ENCODE measurements at regions not wholly inside any gene's neighbourhood (a gene's known extent, or its start where the extent isn't known, plus 50 kb on each side); places are given as distances from the start of the nearest gene placed in this dataset.

DNA sequence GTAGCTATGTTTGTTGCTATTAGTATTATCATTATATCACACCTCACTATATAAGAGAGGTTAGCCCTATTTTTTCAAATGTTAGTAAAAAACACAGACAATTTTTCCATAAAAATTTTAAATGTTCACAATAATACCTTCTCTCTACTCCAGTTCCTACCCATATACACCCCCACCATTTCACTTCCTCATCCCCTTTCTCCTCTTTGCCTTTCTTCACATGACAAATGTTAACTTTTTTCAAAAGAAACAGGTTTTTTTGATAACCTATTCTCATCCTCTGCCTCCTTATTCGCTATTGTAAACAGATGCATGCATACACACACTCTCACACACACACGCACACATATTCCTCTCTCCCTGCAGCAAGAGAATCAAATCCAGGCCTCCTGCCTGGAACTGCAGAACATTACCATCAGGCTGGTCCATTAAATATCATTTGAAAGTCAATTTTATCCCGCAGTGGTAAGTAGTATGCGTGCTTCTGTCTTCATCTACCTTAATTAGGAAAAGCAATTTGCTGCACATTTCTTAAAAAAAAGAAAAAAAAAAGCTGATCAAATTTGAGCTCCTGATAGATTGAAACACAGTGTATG lies 55.5 kb downstream of the MID1IP1 start:
- no peak for DNase-seq (ENCODE audit: extremely low read depth, low read depth)

DNA sequence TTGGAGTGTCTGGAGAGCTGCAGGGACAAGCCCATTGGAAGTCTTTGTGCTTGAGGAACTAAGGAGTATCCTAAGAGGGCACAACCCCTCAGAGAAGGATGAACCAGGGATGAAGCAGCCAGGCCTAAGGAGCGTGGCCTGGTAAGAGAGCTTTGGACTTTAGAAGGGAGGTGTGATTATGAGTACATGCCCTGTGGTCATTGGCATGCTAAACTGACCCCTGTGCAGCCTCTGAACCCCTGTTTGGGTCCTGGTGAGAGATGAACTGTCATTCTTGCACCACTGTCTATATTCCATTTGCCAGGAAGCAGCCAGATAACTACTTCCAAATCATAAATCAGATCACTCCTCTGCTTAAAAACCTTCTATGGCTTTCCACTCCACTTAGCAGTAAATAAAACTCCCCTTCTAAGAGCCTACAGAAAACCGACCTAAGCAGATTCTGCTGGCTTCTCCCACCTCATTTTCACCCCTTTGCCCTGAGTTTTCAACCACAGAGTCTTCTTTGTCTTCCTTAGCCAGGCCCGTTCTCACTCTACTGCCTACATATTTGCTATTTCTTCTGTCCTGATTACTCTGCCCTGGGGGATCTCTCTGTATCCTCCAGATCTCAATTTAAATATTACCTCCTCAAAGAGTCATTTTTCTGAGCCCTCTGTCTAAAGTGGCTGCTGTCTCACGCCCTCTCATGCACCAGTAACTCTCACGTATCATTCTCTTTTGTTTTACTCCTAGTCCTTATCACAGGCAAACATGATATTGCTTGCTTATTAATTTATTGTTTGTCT lies 56.7 kb downstream of the MID1IP1 start:
- DNase-seq (ENCODE audit: extremely low read depth, low read depth), result no peak

DNA sequence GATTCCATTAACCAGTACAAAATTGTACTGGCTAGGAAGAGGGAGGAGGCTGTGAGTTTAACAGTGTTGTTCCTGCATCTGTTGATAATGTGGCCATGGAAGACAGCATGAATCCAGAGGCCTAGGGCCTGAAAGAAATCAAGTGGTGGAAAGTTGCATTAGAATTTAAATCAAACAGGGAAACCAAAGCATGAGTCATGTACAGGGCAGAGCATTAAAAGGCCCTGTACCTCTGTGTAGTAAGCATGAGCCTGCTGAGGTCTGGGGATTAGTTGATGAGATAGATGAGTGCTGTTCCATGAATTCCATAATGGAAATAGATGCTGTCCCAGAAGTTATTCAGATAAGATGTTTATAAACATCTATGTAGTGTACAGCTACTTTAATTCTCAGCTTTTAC lies 58.3 kb downstream of the MID1IP1 start:
- no peak for DNase-seq (ENCODE audit: extremely low read depth, low read depth)

DNA sequence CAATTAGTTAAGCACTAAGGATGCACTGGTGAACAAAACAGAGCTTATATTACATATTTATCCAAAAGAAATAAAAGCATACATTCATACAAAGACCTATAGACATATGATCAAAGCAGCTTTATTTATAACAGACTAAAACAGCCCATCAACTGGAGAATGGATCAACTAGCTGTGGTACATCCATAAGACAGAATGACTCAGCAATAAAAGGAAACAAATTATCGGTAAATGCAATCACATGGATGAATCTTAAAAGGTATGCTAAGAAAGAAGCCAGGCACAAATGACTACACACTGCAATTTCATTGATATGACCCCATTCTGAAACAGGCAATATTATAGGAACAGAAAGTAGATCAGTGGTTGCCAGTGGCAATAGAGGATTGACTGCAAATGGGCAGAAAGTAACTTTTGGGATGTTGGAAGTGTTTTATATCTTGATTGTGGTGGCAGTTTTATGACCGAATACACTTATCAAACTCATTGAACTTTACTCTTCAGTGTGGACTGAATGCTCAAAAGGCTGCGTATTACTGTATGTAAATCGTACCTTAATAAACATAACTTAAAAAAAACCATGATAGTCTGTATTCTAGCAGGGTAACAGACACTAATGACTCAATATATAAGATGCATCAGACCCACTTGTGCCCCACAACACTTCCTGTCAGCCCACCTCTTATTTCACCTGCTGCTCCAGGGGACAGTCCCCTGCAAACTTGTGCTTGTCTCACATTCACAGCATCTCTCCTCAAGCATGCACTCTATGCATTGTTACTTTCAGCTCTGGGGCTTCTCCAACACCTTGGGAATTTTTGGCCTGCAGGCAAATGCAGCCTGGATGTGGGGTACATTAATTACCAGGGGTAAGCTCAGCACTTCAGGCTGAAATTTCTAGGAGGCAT lies 59.1 kb downstream of the MID1IP1 start:
- no peak for DNase-seq (ENCODE audit: extremely low read depth, low read depth)

DNA sequence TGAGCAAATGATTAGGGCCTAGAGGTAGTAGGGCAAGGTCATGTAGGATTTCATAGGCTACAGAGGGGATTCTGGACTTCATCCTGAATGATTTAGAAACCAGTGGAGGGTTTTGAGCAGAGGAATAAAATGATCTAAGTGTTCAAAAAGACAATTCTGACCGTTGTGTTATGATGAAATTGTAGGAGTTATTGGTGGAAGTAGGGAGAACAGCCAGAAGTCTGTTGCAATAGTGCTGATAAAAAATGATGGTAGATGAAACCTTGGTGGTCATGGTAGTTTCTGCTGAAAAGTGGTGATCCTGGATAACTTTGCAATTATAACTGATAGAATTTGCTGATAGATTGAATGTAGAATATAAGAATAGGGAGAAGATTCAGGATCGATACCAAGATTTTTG lies 60.2 kb downstream of the MID1IP1 start:
- no peak for DNase-seq (ENCODE audit: extremely low read depth, low read depth)

DNA sequence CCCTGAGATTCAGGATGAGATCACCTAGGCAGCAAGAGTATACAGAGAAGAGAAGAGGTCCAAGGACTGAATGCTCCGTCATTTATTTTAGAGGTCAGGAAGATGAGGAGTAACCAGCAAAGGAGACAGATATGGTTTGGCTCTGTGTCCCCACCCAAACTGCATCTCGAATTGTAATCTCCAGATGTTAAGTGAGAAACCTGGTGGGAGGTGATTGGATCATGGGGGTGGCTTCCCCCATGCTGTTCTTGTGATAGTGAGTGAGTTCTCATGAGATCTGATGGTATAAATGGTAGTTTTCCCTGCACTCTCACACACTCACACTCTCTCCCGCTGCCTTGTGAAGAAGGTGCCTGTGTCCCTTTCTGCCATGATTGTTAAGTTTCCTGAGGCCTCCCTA lies 60.8 kb downstream of the MID1IP1 start:
- DNase-seq (ENCODE audit: extremely low read depth, low read depth), result no peak

DNA sequence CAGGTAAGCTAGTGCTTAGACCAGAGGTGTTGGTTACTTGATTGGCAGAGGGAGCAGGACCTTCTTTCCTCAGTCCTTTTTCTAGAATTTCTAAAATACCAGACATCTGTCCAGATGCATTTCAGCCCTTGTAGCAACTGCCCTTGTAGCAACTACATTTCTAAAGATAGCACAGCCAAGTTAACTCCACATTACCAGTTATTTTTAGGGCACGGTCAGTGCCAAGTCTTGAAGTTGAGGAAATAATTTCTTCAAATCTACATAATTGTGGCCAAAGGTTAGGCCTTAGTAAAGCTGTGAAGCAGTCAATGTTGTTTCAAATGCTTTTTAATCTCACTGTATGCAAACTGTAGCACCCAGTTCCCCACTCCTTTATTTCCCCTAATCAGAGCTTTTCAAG lies 62.9 kb downstream of the MID1IP1 start:
- DNase-seq (ENCODE audit: extremely low read depth, low read depth), result no peak

DNA sequence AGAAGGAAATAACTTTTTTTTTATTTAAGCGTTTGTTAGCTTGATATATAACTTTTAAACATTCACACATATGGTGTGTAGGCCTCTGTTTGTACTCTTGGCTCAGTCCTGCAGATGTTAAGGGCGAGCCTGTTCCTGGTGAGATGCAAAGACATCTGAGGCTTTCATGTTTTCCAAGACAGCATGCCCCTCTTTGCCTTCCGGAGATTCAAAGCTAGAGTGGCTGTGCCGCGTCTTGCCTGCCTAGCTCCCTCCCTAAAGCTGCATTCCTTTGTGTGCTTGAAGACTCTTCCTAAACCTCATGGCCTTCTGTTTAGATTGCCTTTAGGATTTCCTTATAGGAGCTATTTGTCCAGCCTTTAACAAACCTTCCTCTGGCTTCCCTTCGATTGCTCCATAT lies 67.1 kb downstream of the MID1IP1 start:
- no peak for DNase-seq (ENCODE audit: extremely low read depth, low read depth)

DNA sequence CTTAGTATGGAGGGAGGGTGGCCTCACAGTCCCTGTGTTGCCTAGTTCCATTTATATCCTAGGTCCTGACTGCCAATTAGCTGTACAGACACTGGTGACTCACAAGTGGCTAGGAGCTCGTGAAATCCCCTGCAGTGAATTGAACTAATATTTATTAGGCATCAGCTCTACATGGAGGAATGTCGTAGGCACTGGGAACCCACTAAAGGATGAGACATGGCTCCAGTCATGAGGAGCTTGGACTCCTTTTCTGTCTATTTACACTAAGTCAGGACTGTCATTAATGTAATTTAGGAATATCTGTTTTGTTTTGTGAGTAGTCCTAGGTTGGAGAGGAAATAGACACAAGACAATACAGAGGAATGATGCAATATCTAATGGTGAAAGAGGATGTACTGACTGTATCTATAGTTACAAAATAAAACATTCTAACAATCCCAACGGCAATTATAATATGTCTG lies 67.7 kb downstream of the MID1IP1 start:
- DNase-seq (ENCODE audit: extremely low read depth, low read depth), result no peak

DNA sequence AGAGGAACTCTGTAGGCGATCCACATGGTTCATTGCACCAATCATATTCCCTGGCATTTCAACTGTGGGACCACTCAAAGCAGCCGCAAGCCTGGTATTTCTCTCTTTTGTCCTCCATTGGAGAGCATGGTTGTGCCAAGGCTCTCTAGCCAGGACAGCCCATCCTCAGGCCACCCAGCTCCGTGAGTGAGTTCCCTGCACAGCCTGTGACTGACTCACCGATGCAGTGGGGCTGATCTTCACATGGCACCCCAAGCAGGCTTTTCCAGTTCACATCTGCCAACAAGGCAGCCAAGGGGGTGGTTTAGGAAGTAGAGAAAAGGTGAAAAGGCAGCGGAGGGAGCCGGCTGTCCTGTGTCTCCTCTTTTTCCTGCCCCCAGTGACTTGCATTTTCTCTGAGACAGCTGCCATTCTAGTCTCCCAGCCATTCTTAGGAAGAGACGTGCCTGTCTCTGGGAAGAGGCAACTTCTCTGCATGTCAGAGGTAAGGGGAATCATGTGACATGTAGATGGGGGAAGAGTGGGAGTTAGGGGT lies 69.2 kb downstream of the MID1IP1 start:
- DNase-seq (ENCODE audit: extremely low read depth, low read depth), result no peak

DNA sequence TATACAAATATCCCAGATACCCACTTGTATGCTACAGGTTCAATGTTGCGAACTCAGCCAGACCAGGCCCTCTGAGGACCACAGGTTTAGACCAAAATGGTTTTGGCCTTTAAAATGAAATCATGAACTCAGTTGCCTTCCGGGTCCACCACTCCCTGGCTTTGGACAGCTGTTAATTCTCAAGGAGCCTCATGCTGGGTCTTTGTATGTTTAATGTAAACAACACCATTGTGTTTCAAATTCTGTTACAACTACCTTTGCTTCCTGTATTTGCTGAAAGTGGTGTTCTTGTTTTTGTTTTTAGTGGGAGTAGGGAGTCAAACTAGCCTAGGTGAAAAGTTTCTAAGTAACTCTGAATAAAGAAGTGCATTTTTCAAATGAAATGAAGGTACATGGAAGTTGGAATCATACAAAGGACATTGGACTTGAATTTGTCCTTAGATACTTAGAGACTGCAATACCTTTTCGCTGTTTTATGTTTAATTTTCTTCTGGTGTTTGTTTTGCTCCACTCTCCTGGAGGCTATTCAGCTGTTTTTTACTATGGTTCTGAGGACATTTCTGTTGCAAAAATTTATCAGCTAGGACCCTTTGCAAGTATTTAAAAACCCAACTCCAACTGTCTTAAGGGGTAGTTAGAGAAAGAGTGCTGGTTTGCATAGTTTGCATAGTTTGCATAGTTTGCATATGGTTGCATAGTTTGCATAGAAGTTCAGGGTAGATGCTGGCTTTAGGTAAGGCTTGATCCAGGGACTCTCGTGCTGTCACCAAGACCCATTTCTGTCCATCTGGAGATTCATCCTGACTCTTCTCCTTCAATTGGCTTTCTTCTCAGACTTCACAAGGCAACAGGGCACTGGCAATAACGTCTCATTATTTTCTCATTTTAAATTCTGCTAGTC lies 70.1 kb downstream of the MID1IP1 start:
- no peak for DNase-seq (ENCODE audit: extremely low read depth, low read depth)

DNA sequence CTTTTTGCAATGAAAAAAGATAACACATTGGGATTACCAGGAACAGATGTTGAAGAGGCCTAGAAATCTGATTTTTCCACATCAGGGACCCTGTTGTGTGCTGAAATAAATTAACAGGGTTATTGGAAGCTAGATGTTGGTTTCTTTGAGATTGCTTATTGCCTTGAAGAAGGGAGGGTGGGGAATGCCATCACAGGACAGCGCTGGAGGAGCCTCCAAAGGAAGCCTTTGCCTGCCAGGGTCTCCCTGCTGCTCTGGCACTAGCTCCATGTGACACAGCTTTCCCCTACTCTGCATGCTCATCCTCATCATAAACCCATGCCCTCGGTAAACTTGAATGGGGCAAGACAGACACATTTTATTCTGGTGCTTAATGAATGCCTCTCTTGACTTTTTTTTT lies 76.1 kb downstream of the MID1IP1 start:
- no peak for DNase-seq (ENCODE audit: extremely low read depth, low read depth)

DNA sequence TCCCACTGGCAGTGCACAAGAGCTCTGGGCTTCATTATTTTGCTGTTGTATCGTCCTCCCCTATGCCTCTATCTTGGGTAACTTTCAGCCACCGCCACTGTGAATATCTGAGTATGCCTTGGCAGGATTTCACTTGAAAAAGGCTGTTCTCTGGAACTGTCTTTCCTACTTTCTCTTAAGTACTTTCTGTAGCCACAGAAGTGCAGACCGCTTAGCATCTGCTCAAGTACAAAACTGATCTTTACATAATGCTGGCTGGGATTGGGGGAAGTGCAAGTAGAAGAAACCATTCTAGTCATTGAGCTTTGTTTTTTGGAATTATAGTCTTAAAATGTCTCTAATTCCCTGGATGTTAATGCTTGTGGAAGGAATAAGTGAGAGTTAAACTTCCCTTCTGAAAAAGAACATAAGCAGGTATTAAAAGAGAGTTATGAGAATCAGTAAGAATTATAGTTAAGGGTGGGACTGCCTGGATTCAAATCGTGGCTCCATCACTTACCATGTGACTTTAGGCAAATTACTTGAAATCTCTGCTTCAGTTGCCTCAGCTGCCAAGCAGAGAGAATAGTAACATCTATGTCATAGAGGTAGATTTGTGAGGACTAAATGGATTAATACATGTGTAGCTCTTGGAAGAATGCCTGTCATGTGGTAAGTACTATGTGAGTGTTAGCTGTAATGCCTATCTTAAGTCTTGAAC lies 77.5 kb downstream of the MID1IP1 start:
- DNase-seq (ENCODE audit: extremely low read depth, low read depth), result no peak

DNA sequence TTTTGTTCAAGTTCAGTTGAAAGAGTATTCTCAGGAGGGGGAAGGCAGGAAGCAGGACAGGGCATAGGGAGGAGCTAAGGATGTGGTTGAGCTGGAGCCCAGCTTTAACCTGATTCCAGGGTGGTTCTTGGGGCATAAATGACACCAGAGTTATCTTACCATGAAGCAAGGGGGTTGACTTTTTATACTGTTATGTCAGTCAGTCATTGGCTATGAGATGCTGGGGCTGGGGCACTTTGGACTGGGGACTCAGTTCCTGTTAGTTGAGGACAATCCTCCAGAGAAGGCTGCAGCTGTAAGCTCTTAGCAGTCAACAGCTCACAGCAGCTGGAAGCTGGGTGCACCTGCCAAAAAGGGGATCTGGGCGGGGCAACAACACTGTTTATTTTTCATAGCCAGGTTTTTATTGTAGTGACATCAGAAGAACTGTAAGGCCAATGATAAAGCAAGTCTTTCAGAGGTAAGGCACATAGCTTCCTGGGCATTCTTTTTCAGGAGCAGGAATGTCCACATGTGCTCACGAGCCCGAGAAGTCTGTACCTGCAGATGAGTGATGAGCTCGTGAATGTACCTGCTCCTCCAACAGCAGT lies 78.5 kb downstream of the MID1IP1 start:
- no peak for DNase-seq (ENCODE audit: extremely low read depth, low read depth)

DNA sequence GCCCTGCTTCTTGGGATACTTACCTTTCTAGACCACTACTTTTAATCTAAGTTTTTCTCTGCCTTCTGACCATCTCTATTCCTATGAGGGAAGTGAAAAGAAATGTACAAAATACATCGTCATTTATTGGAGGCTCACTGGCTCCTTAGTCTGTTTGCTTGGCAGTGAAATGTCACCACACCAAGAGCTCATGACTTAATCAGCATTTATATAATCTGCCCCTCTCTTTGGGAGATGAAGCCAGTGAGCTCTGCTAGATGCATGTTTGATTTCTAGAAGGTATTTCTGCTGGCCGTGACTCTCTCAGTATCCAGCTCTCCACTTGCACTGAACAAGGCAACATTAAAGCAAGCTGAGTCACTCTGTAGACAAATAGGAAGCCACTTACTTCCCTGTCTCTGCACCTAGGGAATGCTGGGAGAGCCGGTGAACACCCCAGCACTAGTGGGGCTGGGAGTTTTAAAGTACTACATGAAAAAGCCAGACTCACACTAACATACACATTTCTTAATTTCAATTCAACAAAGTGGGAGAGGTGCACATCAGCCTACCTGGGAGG lies 79.1 kb downstream of the MID1IP1 start:
- DNase-seq (ENCODE audit: extremely low read depth, low read depth), result peak; percentile 13

DNA sequence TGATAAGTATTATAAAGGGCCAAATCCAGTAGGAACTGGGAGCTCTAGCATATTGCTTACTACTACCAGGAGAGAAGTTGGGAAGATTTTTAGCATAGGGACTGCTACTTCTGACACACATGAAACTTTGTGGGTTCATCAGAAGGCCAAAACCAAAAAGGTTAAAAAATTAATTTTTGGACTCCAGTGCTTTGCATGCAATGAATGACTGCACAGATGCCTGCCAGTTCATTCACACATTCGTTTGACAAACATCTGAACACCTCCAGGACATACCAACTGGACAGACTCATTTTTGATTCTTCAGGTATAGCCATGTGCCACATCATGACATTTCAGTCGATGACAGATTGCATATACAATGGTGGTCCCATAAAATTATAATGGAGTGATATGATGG lies 79.8 kb downstream of the MID1IP1 start:
- no peak for DNase-seq (ENCODE audit: extremely low read depth, low read depth)

DNA sequence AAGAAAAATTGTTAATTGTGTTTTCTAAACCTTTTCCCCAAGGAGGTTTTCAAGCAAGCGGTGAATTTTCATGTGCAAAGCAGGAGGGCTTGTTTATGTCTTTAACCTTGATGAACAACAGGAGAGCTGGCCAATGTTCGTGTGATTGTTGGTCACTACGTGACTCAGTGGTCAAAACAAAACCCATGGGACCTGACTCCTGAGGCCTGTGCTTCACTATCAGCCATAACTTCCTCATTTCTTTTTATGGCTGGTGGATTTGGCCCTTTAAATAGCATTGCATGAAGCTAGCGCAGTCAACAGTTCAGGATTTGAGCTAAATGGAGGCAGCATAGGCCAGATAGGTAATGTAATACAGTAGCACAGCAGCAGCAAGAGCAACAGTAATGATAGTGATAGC lies 80.5 kb downstream of the MID1IP1 start:
- DNase-seq (ENCODE audit: extremely low read depth, low read depth), result no peak

DNA sequence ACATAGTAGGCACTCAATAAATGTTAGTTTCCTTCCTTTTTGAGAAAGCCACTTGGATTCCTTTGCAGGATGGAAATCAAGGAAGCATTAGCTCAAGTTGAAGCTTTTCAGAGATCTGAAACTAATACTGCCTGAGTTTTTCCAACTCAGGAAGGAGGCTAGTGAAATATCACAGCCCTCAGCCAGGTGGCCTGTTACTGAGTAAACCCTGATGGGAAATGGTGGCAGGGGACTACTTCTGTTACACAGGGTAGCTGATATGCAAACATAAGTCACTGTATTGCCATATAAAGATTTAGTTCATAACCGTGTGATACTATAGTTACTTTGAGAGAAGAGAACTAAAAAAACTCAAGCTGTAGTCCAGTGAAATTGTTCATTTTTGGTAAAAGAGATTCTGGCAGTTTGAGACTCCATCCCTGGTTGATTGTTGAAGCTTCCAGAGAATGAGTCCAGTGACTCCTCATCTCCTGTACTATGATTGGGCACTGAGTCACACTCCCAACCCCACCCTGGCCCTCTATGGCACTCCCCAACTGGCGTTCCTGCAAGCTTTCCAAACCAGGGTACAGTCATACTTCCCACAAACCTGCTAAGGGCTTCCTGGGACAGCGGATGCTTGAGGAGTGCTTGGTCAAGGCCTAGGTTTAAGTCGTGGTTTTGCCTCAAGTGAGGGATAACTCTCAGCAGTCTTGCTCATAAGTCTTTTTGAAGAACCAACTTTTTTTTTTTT lies 81.8 kb downstream of the MID1IP1 start:
- DNase-seq (ENCODE audit: extremely low read depth, low read depth), result peak; percentile 68

Data from NCI-H460 (cell line).